PFSK-1 (cell line): ENCODE measurements at regions not wholly inside any gene's neighbourhood (a gene's known extent, or its start where the extent isn't known, plus 50 kb on each side); places are given as distances from the start of the nearest gene placed in this dataset.

ENCODE experiments used
- FOXP2 ChIP-seq: optimal IDR thresholded peaks from 2 replicates; pipeline ENCODE3; 2011; ENCODE audit warnings: borderline replicate concordance, control low read depth, inconsistent platforms; ENCODE audit not compliant: insufficient read depth; ENCODE audit errors: extremely low read length, extremely low read depth
- POLR2AphosphoS5 ChIP-seq: IDR thresholded peaks from 2 replicates; pipeline ENCODE4 v1.6.1; 2012; ENCODE audit warnings: low read depth, mild to moderate bottlenecking, control low read depth, low read length, moderate library complexity
- REST ChIP-seq, 2 experiments: IDR thresholded peaks; 2 replicates each; pipeline versions ENCODE4 v1.6.1 to v1.8.0; 2011 to 2012; ENCODE audit warnings: low read depth in 2 of 2, low read length in 2 of 2, control low read depth in 1 of 2, inconsistent platforms in 1 of 2, mild to moderate bottlenecking in 1 of 2, moderate library complexity in 1 of 2; ENCODE audit not compliant: insufficient read depth in 1 of 2
- SIN3A ChIP-seq: IDR thresholded peaks from 2 replicates; pipeline ENCODE4 v1.6.1; 2012; ENCODE audit warnings: mild to moderate bottlenecking, low read length, moderate library complexity, borderline replicate concordance; ENCODE audit not compliant: insufficient read depth
- TAF1 ChIP-seq: IDR thresholded peaks from 2 replicates; pipeline ENCODE4 v1.6.1; 2012; ENCODE audit warnings: low read length, control low read depth, borderline replicate concordance; ENCODE audit not compliant: insufficient read depth

- TF ChIP-seq SIN3A, result no peak
- no peak for TF ChIP-seq FOXP2
- no peak for TF ChIP-seq POLR2AphosphoS5
- TF ChIP-seq REST (IDR thresholded peaks at IDR 0.05; ENCODE audit: insufficient read depth in 1 of 2, low read depth in 2 of 2, low read length in 2 of 2), result no peak
- no peak for TF ChIP-seq TAF1
Measured at GRCh38 chrX:150099316-150099715, 161.0 kb upstream of the EOLA2 start.

- TF ChIP-seq SIN3A (no peak), TAF1 (no peak), POLR2AphosphoS5 (no peak), FOXP2 (no peak)
Measured at GRCh38 chrX:150100261-150100660, 162.0 kb upstream of the EOLA2 start.

GRCh38 chrX:150118476-150118875, 180.2 kb upstream of the EOLA2 start:
- TF ChIP-seq FOXP2, result no peak
- TF ChIP-seq POLR2AphosphoS5, result no peak

- TF ChIP-seq SIN3A, result no peak
- no peak for TF ChIP-seq TAF1
- no peak for TF ChIP-seq FOXP2
- no peak for TF ChIP-seq POLR2AphosphoS5
- TF ChIP-seq REST (IDR thresholded peaks at IDR 0.05; ENCODE audit: insufficient read depth in 1 of 2, low read depth in 2 of 2, low read length in 2 of 2), result no peak
Measured at GRCh38 chrX:150119323-150119722, 181.0 kb upstream of the EOLA2 start.

- TF ChIP-seq REST (IDR thresholded peaks at IDR 0.05; ENCODE audit: insufficient read depth in 1 of 2, low read depth in 2 of 2, low read length in 2 of 2), result no peak
- no peak for TF ChIP-seq POLR2AphosphoS5
- TF ChIP-seq FOXP2, result no peak
- no peak for TF ChIP-seq TAF1
- TF ChIP-seq SIN3A, result no peak
Measured at GRCh38 chrX:150127216-150127615, 188.9 kb upstream of the EOLA2 start.

- TF ChIP-seq REST (IDR thresholded peaks at IDR 0.05; ENCODE audit: insufficient read depth in 1 of 2, low read depth in 2 of 2, low read length in 2 of 2) (no peak), FOXP2 (no peak), TAF1 (no peak), POLR2AphosphoS5 (no peak), SIN3A (no peak)
Measured at GRCh38 chrX:150143721-150144440, 205.6 kb upstream of the EOLA2 start.
